OCI-LY3 (cell line): ENCODE measurements at regions not wholly inside any gene's neighbourhood (a gene's known extent, or its start where the extent isn't known, plus 50 kb on each side); places are given as distances from the start of the nearest gene placed in this dataset.

Experiments
- H2AFZ ChIP-seq: fragments of 200-600, 300-600 bp; shearing (Covaris generic); 2 replicates; pipeline ENCODE4 v1.6.0; 2014; ENCODE audit warnings: antibody characterized with exemption, low read depth, low read length
- H3K27ac ChIP-seq: fragments of 200-600, 300-600 bp; sonication (generic); 2 replicates; pipeline ENCODE4 v1.5.1; 2014; ENCODE audit warnings: mild to moderate bottlenecking, low read length, moderate library complexity, mixed read lengths
- H3K27me3 ChIP-seq: fragments of 200-600, 300-600 bp; sonication (generic); 2 replicates; pipeline ENCODE4 v1.6.1; 2014; ENCODE audit warnings: low read depth, low read length, mixed read lengths
- H3K36me3 ChIP-seq: fragments of 200-600, 300-600 bp; sonication (generic); replicated peaks from 2 replicates; pipeline ENCODE3; 2014; ENCODE audit warnings: low read depth, low read length, mixed read lengths
- H3K4me1 ChIP-seq: fragments of 300-600, 200-600 bp; sonication (generic); 2 replicates; pipeline ENCODE4 v1.6.1; 2014; ENCODE audit warnings: low read length, mixed read lengths
- H3K4me2 ChIP-seq: fragments of 200-600, 300-600 bp; sonication (generic); 2 replicates; pipeline ENCODE4 v1.6.1; 2014; ENCODE audit warnings: low read length, mixed read lengths
- H3K4me3 ChIP-seq: fragments of 300-600, 200-600 bp; sonication (generic); 2 replicates; pipeline ENCODE4 v1.5.1; 2014; ENCODE audit warnings: antibody characterized with exemption, mild to moderate bottlenecking, low read length, moderate library complexity
- H3K79me2 ChIP-seq: fragments of 300-600, 200-600 bp; shearing (Covaris generic); 2 replicates; pipeline ENCODE4 v1.6.1; 2014; ENCODE audit warnings: mild to moderate bottlenecking, low read length, mixed read lengths
- H3K9ac ChIP-seq: fragments of 300-600, 200-600 bp; shearing (Covaris generic); 2 replicates; pipeline ENCODE4 v1.6.0; 2014; ENCODE audit warnings: mild to moderate bottlenecking, low read length, moderate library complexity
- H3K9me3 ChIP-seq: fragments of 200-600, 300-600 bp; shearing (Covaris generic); 2 replicates; pipeline ENCODE4 v1.6.1; 2014; ENCODE audit warnings: low read length, mixed read lengths; ENCODE audit not compliant: insufficient read depth
- H4K20me1 ChIP-seq: fragments of 200-600, 300-600 bp; sonication (generic); 2 replicates; pipeline ENCODE4 v1.6.1; 2016; ENCODE audit warnings: low read length, mixed read lengths; ENCODE audit not compliant: insufficient read depth
- CTCF ChIP-seq: fragments of 200-600, 300-600 bp; sonication (generic); IDR thresholded peaks from 2 replicates; pipeline ENCODE4 v1.5.1; 2014; ENCODE audit warnings: antibody characterized with exemption, low read length, low read depth
- EZH2phosphoT487 ChIP-seq: fragments of 200-600 bp; shearing (Covaris generic); IDR thresholded peaks from 2 replicates; pipeline ENCODE4 v1.6.1; 2018; ENCODE audit warnings: antibody characterized with exemption, mixed run types, low read depth

- Histone ChIP-seq H3K79me2 (no peaks in the 10 kb centered on the region), H3K4me3 (no peak overlapping the region), H2AFZ (no peak overlapping the region), H3K27ac (no peak overlapping the region), H3K4me1 (no peaks in the 10 kb centered on the region), H3K9me3 (no peaks in the 10 kb centered on the region), H4K20me1 (no peaks in the 10 kb centered on the region), H3K4me2 (no peak overlapping the region), H3K27me3 (no peaks in the 10 kb centered on the region), H3K9ac (no peak overlapping the region), H3K36me3 (no peaks in the 10 kb centered on the region)
- TF ChIP-seq CTCF (no peak), EZH2phosphoT487 (no peak)
These were observed 394.8 kb downstream of the LRFN5 start for GRCh38 chr14:42001431-42001830.

- Histone ChIP-seq H3K4me1 (no peaks in the 10 kb centered on the region), H3K27ac (no peak overlapping the region), H4K20me1 (no peaks in the 10 kb centered on the region), H3K27me3 (no peaks in the 10 kb centered on the region), H3K36me3 (no peaks in the 10 kb centered on the region), H3K9me3 (no peaks in the 10 kb centered on the region), H3K79me2 (no peaks in the 10 kb centered on the region), H3K4me3 (no peak overlapping the region), H2AFZ (no peak overlapping the region), H3K4me2 (no peak overlapping the region), H3K9ac (no peak overlapping the region)
- no peak for TF ChIP-seq CTCF
- TF ChIP-seq EZH2phosphoT487 = no peak
These were observed 393.8 kb downstream of the LRFN5 start for GRCh38 chr14:42000450-42000849.

GRCh38 chr14:41993687-41994086 lies 387.0 kb downstream of the LRFN5 start:
- no peaks in the 10 kb centered on the region for H3K9me3 ChIP-seq
- no peaks in the 10 kb centered on the region for H4K20me1 ChIP-seq
- H3K27me3 ChIP-seq = no peaks in the 10 kb centered on the region
- H2AFZ ChIP-seq = no peak overlapping the region
- no peak overlapping the region for H3K4me3 ChIP-seq
- peaks cover 32% of the 10 kb centered on the region for H3K4me1 ChIP-seq
- TF ChIP-seq EZH2phosphoT487 (no peak), CTCF (no peak)
- H3K79me2 ChIP-seq = no peaks in the 10 kb centered on the region
- H3K9ac ChIP-seq = no peak overlapping the region
- H3K27ac ChIP-seq = no peak overlapping the region
- H3K4me2 ChIP-seq = 0 out of 2 replicates have a peak overlapping the region, but pooled peaks have one; percentile 2
- H3K36me3 ChIP-seq = no peaks in the 10 kb centered on the region

- TF ChIP-seq EZH2phosphoT487 (no peak), CTCF (no peak)
- no peaks in the 10 kb centered on the region for H3K36me3 ChIP-seq
- H3K9me3 ChIP-seq = no peaks in the 10 kb centered on the region
- H3K27me3 ChIP-seq = no peaks in the 10 kb centered on the region
- H3K4me1 ChIP-seq = peaks cover 38% of the 10 kb centered on the region
- H4K20me1 ChIP-seq = no peaks in the 10 kb centered on the region
- peak overlapping the region; percentile 5; the same call in 1 of the 2 replicates for H3K27ac ChIP-seq
- H3K79me2 ChIP-seq = no peaks in the 10 kb centered on the region
- no peak overlapping the region for H3K4me3 ChIP-seq
- no peak overlapping the region for H2AFZ ChIP-seq
- H3K9ac ChIP-seq = no peak overlapping the region
- peak overlapping the region; percentile 22 for H3K4me2 ChIP-seq
These were observed 380.0 kb downstream of the LRFN5 start for GRCh38 chr14:41986700-41987099.
